GM21381 (cell line): ENCODE measurements at regions not wholly inside any gene's neighbourhood (a gene's known extent, or its start where the extent isn't known, plus 50 kb on each side); places are given as distances from the start of the nearest gene placed in this dataset.
"Not testable (repeated sequence)": the region's sequence is repeated elsewhere in the genome, so short reads cannot be mapped to it uniquely, and the experiment has no call there.

Experiments used
- ATAC-seq: cut with Tn5 transposase; IDR thresholded peaks from one replicate; pipeline ENCODE4 v1.9.1; 2021; ENCODE audit warnings: mild to moderate bottlenecking, moderate library complexity; ENCODE audit not compliant: unreplicated experiment

DNA sequence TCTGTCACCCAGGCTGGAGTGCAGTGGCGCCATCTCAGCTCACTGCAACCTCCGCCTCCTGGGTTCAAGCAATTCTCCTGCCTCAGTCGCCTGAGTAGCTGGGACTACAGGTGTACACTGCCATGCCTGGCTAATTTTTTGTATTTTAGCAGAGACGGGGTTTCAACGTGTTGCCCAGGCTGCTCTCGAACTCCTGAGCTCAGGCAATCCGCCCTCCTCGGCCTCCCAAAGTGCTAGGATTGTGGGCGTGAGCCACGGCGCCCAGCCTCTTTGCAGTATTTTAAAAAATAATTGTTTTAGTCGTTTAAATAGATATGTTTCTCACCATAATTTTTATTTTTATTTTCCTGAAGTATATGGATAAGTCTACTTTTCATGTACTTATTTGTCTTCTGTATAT, 452.9 kb upstream of the SPTLC3 start:
- not testable (repeated sequence) for ATAC-seq

DNA sequence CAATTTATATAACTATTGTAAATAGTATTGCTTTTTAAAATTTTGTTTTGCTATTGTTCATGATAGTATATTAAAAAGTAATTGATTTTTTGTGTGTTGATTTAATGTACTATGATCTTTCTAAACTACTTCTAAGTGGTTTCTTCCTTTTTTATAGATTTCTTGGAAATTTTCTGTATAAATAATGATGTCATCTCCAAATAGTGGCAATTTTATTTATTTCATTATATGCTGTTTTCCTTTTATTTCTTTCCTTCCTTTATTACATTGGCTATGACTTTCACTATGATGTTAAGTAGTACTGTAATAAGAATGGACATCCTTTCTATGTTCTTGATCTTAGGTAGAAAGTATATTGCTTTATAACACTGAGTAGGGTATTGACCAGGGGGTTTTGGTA, 451.5 kb upstream of the SPTLC3 start:
- no peak for ATAC-seq

DNA sequence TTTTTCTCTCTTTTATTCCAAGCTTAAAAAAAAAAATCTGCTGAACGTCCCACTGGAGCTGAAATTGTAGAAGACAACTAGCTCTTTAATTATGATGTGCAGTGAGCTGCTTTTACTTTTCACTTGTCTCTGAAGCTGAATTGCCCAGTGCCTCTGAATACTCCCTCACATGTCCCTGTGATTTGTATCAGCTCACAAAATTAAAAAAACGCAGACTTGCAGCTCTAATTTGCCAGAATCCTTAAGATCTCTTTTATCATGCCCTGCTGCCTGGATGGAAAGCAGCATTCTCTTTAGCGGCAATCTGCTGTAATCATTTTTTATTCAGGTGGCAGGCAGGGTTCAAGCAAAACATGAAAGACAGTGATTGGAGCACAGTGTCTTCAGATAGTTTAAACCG, 443.8 kb upstream of the SPTLC3 start:
- ATAC-seq, result no peak

GRCh38 chr20:12566596-12566995, 442.2 kb upstream of the SPTLC3 start:
- no peak for ATAC-seq

DNA sequence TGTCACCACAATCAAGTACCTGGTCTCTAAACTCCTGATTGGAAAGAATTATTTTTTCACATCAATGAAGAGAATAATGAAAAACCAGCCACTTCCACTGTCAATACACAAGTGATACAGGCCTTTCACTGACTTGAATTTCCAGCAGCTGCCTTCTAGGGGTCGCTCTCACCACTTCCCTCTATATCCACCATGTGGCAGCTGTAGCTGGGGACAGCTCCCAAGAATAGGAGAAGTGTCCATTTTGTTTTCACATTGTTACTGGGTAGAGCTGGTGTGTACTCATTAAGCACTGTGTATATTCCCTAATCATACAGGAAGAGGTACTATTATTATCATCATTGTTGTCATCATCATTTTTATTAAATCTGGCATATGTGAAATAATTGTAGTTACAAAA, 438.4 kb upstream of the SPTLC3 start:
- no peak for ATAC-seq

GRCh38 chr20:12573442-12573841, 435.3 kb upstream of the SPTLC3 start:
- no peak for ATAC-seq

GRCh38 chr20:12575352-12576095, 433.2 kb upstream of the SPTLC3 start:
- ATAC-seq, result no peak

- ATAC-seq, result no peak
These were observed 431.6 kb upstream of the SPTLC3 start for GRCh38 chr20:12577213-12577612.

- ATAC-seq, result no peak
These were observed 427.0 kb upstream of the SPTLC3 start for GRCh38 chr20:12581644-12582289.

- ATAC-seq, result not testable (repeated sequence)
These were observed 426.1 kb upstream of the SPTLC3 start for GRCh38 chr20:12582710-12583109.

GRCh38 chr20:12591949-12592470, 416.8 kb upstream of the SPTLC3 start:
- no peak for ATAC-seq

DNA sequence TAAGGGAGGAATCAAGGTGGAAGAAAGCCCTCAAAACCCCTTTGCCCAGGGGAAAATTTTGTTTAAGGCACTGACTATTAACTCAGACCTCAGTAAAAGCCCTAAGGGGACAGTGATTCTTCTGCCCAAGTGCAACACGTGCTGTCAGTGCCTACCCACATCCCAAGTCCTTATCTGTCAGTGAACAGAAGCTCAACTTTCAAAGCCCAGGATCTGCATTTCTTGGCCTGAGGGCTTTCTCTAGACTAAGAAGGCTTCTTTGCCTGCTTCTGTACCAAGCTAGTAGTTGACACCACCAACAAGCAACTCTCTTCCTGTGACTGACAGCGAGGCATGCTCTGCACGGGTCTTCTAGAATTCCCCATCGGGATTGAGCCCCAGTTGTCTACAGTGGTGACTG, 416.0 kb upstream of the SPTLC3 start:
- no peak for ATAC-seq

GRCh38 chr20:12593342-12593873, 415.4 kb upstream of the SPTLC3 start:
- no peak for ATAC-seq

- ATAC-seq, result no peak
These were observed 414.2 kb upstream of the SPTLC3 start for GRCh38 chr20:12594410-12595088.

DNA sequence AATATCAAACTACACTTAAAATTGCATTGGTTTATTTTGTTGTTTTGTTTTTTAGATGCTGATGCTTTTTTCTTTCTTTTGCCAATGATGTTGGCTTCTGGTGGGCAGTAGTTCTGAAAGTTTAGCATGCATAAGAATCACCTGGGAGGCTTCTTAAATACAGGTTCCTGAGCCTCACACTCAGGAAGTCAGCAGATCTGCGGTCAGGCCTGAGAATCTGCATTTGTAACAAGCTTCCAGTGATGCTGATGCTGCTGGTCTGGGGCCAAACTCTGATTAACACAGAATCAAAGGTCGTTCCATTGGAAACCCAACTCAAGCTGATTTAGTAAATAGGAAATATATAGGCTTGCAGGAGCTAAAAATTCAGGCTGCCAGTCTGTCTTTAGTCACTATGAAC, 412.9 kb upstream of the SPTLC3 start:
- no peak for ATAC-seq

GRCh38 chr20:12596863-12597262, 411.9 kb upstream of the SPTLC3 start:
- no peak for ATAC-seq

DNA sequence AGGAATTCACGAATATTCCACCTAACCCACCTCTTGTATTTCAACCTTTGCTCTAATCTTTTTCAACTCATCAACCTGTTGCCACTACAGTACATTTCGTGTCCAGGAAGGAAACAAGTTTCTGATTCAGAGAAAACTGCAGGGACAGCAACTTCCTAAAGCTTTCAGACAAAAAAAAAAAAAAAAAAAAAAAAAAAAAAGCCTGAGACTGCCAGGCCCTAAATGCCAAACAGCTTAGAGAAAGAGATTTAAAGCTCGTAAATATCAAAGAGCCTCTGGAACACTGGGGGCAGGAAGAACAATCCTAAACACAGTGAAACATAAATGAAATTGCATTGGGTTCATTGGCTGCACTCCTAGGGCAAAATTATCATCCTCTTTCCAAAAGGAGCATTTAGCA, 411.2 kb upstream of the SPTLC3 start:
- ATAC-seq, result no peak

- no peak for ATAC-seq
These were observed 409.9 kb upstream of the SPTLC3 start for GRCh38 chr20:12598894-12599293.

DNA sequence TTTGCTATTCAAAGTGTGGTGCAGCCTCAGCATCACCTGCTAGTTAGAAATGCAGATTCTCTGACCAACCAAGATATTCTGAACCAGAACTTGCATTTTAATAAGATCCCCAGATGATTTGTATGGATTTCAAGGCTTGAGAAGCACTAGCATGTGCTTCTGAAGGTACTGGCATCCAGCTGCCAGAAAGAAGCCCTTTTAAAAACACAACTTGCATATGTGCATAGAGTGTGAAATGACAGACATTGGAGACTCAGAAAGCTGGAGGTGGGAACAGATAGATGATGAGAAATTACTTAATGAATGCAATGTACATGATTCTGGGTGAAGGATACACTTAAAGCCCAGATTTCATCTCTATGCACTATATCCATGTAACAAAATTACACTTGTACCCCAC, 409.3 kb upstream of the SPTLC3 start:
- ATAC-seq, result no peak

- no peak for ATAC-seq
These were observed 403.0 kb upstream of the SPTLC3 start for GRCh38 chr20:12605751-12606150.

GRCh38 chr20:12610871-12611270, 397.9 kb upstream of the SPTLC3 start:
- no peak for ATAC-seq

DNA sequence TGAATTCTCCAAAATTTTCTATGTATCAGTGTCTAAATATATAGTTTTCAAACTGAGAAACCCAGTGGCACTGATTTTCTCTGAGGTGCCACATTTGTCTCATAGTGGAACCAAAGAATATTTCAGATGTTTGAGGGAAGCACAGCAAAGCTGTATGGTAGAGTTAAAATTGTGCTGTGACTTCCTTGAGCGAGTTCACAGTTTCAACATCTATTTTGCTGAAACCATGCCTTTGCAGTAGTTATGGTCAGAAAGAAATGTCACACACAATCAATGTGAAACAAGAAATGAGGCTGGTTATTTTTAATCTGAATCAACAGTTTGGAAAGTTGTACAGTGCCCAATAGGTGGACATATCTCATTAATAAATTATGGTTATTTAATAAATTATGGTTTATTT, 394.0 kb upstream of the SPTLC3 start:
- ATAC-seq, result no peak
